ENCODE measurements at regions not wholly inside any gene's neighbourhood (a gene's known extent, or its start where the extent isn't known, plus 50 kb on each side); places are given as distances from the start of the nearest gene placed in this dataset.

DNA sequence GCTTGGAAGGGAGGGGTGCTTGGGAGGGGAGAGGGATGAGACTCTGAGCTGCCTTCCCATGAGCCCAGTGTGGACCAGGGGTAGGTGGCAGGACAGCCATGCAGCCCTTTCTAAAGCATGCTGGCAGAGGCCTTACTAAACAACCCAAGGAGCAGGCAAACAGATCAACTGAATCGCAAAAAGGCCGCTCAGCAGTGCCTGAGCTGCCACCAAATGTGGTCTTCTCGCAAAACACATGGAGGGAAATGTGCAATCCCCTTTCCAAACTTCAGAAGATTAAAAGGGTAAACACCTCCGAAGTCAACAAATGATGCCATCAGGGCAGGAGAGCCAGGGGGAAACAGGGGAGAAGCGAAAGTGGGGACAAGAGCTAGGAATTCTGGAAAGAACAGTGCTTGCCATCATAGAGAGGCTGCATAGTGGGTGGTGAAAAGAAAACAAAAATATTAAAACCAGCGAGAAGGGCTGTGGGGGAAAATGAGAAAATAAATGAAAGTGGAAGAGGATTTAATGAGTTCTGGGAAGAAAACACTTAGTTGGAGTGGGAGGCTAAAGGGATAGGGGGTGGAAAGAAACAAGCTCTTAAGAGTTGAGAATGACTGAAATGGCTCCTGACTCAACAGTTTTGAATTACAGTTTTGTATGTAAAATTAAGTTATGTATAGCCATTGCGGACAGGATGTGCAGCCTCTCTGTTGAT lies 62.2 kb upstream of the ZNF32 start:
- DNase-seq (ENCODE audit: low read depth), result no peak

DNA sequence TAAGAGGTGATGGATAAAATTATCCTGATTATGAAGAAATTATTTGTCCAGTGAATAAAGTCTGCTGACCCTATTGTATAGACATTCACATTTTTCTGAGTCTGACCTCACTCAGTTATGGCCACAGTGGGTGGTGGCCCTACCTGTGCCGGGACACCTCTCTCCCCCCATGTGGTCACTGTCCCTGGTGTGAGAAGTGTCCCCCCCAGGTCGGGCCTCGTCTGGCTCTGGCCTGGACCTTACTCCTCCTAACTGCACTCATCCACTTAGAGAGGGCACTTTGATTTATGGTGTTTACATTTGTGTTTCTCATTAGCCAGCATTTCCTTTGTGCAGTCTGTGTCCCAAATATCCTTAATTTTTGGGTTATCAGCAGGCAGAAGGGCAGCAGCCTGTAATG lies 59.6 kb upstream of the ZNF32 start:
- DNase-seq (ENCODE audit: low read depth), result no peak

DNA sequence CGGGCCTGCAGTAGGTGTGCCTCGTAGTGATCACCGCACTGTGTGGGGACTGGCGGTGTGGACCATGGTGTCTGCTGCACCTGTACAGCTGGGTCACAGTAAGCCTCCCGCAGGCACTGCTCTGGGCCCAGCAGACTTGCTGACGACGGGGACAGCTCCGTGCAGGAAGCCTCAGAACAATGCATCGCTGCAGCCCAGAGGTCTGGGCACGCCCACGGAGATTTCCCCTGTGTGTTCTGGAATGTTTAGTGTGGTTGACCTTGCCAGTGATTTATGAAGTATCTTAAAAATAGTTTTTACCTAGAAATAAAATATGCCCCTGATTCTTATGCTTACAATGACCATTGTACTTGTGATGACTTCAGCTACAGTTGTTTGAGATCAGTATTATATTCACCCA lies 59.1 kb upstream of the ZNF32 start:
- DNase-seq (ENCODE audit: low read depth), result peak; percentile 41

DNA sequence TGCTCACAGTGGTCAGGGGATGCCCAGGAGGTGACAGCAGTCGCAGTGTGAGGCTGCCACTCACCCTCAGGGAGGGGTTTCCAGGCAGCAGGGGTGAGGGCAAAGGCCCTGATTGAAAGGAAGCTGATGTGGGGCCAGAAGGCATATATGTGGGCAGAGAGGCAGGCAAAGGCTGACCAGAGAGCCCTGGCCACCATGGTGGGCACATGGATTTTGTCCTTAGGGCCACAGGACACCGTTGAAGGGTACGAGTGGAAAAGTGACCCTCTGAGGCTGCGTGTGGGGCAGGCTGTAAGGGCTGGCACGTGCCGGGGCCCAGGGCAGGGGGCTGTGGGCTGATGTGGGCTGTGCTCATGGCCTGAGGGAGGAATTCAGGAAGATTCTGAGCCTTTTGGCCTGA lies 57.5 kb upstream of the ZNF32 start:
- no peak for DNase-seq (ENCODE audit: low read depth)

GRCh38 chr10:43703286-43703685 lies 54.6 kb upstream of the ZNF32 start:
- DNase-seq (ENCODE audit: low read depth), result no peak

DNA sequence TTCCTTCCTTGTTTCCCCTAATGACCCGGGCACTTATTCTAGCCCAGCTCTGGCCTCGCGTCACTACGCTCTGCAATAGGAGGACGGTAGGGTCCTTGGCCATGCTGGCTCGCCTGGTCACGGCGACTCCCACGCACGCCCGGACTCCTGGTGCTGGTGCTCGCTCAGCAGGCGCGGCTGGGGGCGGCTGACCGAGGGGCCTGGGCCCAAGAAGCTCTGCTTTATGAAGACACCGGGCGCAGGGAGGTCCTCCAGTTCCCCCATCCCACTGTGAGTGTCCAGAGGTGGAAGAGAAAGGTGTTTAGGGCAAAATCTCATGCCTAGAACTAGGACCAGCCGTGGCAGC lies 54.2 kb upstream of the ZNF32 start:
- no peak for DNase-seq (ENCODE audit: low read depth)

- DNase-seq (ENCODE audit: low read depth), result no peak
Observed at GRCh38 chr10:43702213-43702935, 53.7 kb upstream of the ZNF32 start.

DNA sequence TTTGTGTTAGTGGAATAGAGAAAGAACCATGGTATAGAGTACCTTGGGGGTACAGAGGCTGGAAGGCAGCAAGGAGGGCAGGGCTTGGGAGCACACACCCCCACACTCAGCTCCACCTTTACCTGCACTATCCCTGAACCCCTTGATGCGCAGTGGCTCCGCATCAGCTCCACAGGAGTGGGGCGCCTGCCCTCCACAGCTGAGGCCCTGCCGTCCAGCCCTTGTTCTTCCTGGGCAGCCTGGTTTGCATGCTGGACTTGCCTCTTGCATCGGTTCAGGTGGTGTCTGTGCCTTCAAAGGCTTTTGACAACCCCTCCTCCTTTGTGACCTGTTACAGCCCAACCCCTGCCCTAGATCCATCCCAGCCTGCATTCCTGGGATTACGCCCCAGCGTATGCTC lies 52.6 kb upstream of the ZNF32 start:
- DNase-seq (ENCODE audit: low read depth), result no peak

DNA sequence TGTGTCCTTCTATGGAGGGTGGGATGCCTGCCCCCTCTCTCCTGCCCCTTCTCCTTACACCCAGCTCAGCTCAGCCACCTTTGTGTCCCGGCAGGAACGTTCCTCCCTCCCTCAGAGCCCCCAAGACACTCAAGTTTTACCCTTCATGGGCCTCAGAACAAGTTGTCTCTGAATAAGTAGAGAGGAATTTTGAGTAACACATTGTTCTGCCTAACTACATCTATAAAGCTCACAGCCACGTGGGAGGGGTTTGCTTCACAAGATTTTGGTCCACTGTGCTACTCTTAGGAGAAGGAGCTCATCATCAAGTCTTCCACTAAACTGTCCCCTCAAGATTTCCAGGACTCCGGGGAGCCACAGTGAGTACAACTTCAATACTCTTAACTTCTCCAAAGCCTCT lies 51.6 kb upstream of the ZNF32 start:
- no peak for DNase-seq (ENCODE audit: low read depth)

DNA sequence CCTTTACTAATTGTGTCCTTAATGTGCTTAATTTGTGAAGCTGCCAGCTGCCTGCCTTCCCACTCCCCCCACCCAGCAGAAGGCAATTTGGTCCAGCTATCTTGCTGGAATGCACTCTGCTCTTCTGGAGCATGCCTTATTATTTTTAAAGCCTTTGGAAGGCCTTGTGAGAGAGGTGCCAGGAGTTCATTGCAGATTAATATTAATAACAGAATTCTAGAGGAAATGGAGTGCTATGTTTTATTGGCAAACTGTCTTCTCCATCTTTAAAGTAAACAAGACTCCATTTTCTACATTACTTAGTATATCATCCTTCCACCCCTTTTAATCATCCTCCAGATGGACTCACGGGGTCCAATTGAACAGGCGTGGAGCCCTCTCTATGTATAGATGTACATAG lies 50.8 kb upstream of the ZNF32 start:
- DNase-seq (ENCODE audit: low read depth), result no peak

All from myocyte (in vitro differentiated cells).